Peyer's patch (tissue), 4 donors: ENCODE measurements at regions not wholly inside any gene's neighbourhood (a gene's known extent, or its start where the extent isn't known, plus 50 kb on each side); places are given as distances from the start of the nearest gene placed in this dataset.

Experiments used
- DNase-seq, 3 donors: peaks; one replicate each; pipeline ENCODE4 v3.0.0-alpha.2; 2017 to 2019
- H3K27ac ChIP-seq, 4 donors: fragments of 200-600 bp; sonication (generic); one replicate each; pipeline ENCODE4 v1.5.1; 2016 to 2019
- H3K27me3 ChIP-seq, 2 donors: fragments of 200-600 bp; sonication (generic); one replicate each; pipeline ENCODE4 v1.5.1; 2019
- H3K36me3 ChIP-seq, 3 donors: fragments of 200-600 bp; sonication (generic); one replicate each; pipeline ENCODE4 v1.5.1; 2016 to 2019
- H3K4me1 ChIP-seq, 4 donors: fragments of 200-600 bp; sonication (generic); one replicate each; pipeline ENCODE4 v1.5.1; 2016 to 2019
- H3K4me3 ChIP-seq, 4 donors: fragments of 200-600 bp; sonication (generic); 1 replicate in 3 of 4; 2 replicates in 1 of 4; pipeline ENCODE4 v1.5.1; 2016 to 2019; ENCODE audit warnings: mild to moderate bottlenecking in 1 of 4
- H3K9me3 ChIP-seq, 4 donors: fragments of 200-600 bp; sonication (generic); one replicate each; pipeline ENCODE4 v1.5.1; 2016 to 2019; ENCODE audit warnings: mild to moderate bottlenecking in 1 of 4
- POLR2A ChIP-seq, 2 donors: fragments of 450-650 bp; IDR thresholded peaks; one replicate each; pipeline ENCODE4 v1.5.1; 2017; ENCODE audit warnings: antibody characterized with exemption in 2 of 2, mild to moderate bottlenecking in 2 of 2, moderate library complexity in 2 of 2
- TF ChIP-seq, protein P1 (sequence below), 6 experiments: fragments of 450-650 bp in 4 of 6; fragments of 200-600 bp in 2 of 6; sonication (generic) in 1 of 6; IDR thresholded peaks; one replicate each; pipeline ENCODE4 v1.5.1; 2017 to 2019; ENCODE audit warnings: antibody characterized with exemption in 6 of 6, mild to moderate bottlenecking in 3 of 6, moderate library complexity in 1 of 6

DNA sequence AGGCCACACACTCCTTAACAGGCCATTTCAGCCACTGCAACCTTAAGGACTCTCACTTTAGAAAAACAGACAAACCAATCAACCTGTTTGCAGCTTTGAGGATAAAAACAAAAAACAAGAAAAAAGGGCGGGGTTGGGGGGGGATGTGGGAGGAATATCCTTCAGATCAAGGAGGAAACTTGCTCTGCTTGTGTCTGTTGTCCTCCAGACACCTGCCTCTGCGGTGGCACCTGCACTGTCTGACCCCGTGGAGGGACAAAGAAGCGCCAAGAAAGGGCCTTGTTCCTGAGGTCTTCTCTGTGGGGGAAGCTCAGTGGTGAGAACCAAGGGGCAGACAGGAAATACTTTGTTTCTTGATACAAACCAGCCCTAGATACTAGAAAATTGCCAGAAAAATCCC is 70.5 kb downstream of the POLR2M start:
- Histone ChIP-seq H3K9me3 (no peaks in the 10 kb centered on the region), H3K27ac (no peak overlapping the region), H3K4me1 (no peaks in the 10 kb centered on the region), H3K27me3 (no peaks in the 10 kb centered on the region), H3K4me3 (no peak overlapping the region), H3K36me3 (no peaks in the 10 kb centered on the region)
- no peak for DNase-seq
- TF ChIP-seq, protein P1, sequence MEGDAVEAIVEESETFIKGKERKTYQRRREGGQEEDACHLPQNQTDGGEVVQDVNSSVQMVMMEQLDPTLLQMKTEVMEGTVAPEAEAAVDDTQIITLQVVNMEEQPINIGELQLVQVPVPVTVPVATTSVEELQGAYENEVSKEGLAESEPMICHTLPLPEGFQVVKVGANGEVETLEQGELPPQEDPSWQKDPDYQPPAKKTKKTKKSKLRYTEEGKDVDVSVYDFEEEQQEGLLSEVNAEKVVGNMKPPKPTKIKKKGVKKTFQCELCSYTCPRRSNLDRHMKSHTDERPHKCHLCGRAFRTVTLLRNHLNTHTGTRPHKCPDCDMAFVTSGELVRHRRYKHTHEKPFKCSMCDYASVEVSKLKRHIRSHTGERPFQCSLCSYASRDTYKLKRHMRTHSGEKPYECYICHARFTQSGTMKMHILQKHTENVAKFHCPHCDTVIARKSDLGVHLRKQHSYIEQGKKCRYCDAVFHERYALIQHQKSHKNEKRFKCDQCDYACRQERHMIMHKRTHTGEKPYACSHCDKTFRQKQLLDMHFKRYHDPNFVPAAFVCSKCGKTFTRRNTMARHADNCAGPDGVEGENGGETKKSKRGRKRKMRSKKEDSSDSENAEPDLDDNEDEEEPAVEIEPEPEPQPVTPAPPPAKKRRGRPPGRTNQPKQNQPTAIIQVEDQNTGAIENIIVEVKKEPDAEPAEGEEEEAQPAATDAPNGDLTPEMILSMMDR (IDR thresholded peaks at IDR 0.05), result no peak
- no peak for TF ChIP-seq POLR2A (IDR thresholded peaks at IDR 0.05)

DNA sequence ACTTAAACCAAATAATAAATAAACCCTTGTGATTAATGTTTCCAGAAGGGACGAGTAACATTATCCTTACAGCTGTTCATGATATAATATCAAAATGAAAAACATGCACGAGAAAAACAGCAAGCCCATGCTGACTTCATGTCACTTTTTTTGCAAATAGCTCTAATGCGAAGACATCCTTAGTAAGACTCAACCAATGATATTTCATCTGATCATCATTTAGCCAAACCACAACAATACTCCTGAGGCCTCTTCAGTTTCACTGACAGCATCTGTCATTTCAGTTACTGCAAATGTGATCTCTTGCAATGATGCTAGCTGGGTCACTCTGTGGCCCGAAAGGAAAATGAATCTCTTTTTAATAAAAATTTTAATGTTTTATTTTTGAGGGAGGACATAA is 74.0 kb downstream of the POLR2M start:
- no peaks in the 10 kb centered on the region for H3K9me3 ChIP-seq
- no peak overlapping the region for H3K4me3 ChIP-seq
- no peaks in the 10 kb centered on the region for H3K36me3 ChIP-seq
- no peak overlapping the region for H3K27ac ChIP-seq
- no peaks in the 10 kb centered on the region for H3K4me1 ChIP-seq
- no peaks in the 10 kb centered on the region for H3K27me3 ChIP-seq
- DNase-seq, result no peak
- TF ChIP-seq, protein P1 (IDR thresholded peaks at IDR 0.05), result no peak
- TF ChIP-seq POLR2A (IDR thresholded peaks at IDR 0.05), result no peak

DNA sequence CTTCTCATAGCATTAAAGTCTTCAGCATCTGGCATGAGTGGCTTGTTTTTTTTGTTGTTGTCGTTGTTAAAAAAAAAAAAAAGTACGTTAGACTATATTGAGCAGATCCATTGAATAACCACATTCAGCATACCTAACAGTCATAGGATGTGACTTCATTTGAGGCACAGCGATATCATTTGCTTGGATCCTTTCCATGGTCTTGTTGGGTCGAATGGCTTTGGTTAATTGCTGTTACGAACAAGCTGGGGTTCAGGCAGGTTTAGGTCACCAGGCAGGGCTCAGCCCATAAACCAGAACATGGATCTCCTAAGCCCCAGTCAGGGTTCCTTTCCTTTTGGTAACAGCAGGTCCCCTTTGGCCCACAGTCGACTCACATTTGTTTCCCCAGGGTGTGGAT is 76.2 kb downstream of the POLR2M start:
- no peak for DNase-seq
- H3K9me3 ChIP-seq, result no peaks in the 10 kb centered on the region
- no peak overlapping the region for H3K27ac ChIP-seq
- no peaks in the 10 kb centered on the region for H3K4me1 ChIP-seq
- H3K4me3 ChIP-seq, result no peak overlapping the region
- no peaks in the 10 kb centered on the region for H3K27me3 ChIP-seq
- TF ChIP-seq POLR2A (IDR thresholded peaks at IDR 0.05), result no peak
- TF ChIP-seq, protein P1 (IDR thresholded peaks at IDR 0.05), result no peak
- H3K36me3 ChIP-seq, result no peaks in the 10 kb centered on the region

DNA sequence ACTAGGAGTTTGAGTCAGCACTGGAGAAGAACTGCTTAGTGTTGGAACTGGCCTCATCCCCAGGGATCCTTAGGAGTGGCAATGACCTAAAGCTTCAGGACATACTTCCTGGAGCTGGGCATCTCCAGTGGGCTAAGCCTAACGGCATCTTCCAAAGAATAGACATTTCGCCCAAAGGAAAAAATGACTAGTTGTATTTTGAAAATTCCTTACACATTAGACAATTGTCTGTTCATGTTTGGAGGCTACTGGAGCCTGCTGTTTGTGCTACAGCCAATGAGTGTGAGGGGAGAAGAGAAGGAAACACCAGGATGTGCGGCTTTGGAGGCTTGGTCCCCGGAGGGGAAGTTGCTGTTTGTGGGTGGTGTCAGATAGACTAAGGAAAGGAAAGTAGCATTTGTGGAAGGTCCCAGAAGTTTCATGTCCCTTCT is 77.6 kb downstream of the POLR2M start:
- Histone ChIP-seq H3K27ac (no peak overlapping the region), H3K36me3 (no peaks in the 10 kb centered on the region), H3K4me1 (no peaks in the 10 kb centered on the region), H3K27me3 (no peaks in the 10 kb centered on the region), H3K9me3 (no peaks in the 10 kb centered on the region), H3K4me3 (no peak overlapping the region)
- no peak for DNase-seq
- TF ChIP-seq, protein P1 (IDR thresholded peaks at IDR 0.05), result no peak
- no peak for TF ChIP-seq POLR2A (IDR thresholded peaks at IDR 0.05)

DNA sequence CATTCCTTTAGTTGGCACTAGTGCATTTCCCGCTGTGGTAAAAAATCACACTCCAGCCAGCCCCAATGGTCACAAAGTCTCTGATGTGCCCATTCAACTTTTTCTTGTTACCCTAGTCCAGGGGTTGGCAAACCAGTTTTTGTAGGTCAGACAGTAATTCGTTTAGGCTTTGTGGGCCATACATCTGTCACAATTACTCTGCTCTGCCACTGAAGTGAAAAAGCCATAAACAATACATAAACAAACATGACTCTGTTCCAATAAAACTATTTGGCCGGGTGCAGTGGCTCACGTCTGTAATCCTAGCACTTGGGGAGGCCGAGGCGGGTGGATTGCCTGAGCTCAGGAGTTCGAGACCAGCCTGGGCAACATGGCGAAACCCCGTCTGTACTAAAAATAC is 78.5 kb downstream of the POLR2M start:
- TF ChIP-seq, protein P1 (IDR thresholded peaks at IDR 0.05), result no peak
- no peak for TF ChIP-seq POLR2A (IDR thresholded peaks at IDR 0.05)
- no peaks in the 10 kb centered on the region for H3K9me3 ChIP-seq
- H3K4me3 ChIP-seq, result no peak overlapping the region
- no peak for DNase-seq
- H3K4me1 ChIP-seq, result no peaks in the 10 kb centered on the region
- no peaks in the 10 kb centered on the region for H3K36me3 ChIP-seq
- H3K27me3 ChIP-seq, result no peaks in the 10 kb centered on the region
- H3K27ac ChIP-seq, result no peak overlapping the region

DNA sequence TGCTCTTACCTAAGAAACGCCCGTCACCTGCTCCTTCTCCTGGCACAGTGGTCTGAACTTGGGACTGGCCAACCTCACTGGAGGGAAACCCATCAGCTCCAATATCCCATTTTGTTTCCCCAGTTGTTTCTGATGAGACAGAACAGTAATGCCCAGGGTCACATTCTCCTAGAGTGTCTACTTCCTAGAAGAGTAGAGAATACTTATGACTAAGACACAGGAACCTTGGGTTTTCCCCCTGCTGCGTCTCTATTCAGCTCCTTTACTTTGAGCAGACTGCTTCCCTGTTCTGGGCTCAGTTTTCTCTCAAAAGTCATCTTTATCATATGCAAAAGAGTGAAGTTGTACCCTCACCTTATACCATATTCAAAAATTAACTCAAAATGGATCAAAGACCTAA is 79.4 kb downstream of the POLR2M start:
- no peak for DNase-seq
- no peak for TF ChIP-seq POLR2A (IDR thresholded peaks at IDR 0.05)
- TF ChIP-seq, protein P1 (IDR thresholded peaks at IDR 0.05), result no peak
- Histone ChIP-seq H3K27ac (no peak overlapping the region), H3K27me3 (no peaks in the 10 kb centered on the region), H3K4me1 (no peaks in the 10 kb centered on the region), H3K36me3 (no peaks in the 10 kb centered on the region), H3K4me3 (no peak overlapping the region), H3K9me3 (no peaks in the 10 kb centered on the region)
